ELR (cell line): ENCODE measurements at regions not wholly inside any gene's neighbourhood (a gene's known extent, or its start where the extent isn't known, plus 50 kb on each side); places are given as distances from the start of the nearest gene placed in this dataset.
"Not testable (repeated sequence)": the region's sequence is repeated elsewhere in the genome, so short reads cannot be mapped to it uniquely, and the experiment has no call there.

ENCODE experiments used
- DNase-seq: peaks from one replicate; pipeline ENCODE4 v3.0.0-alpha.2; 2015; ENCODE audit warnings: low read depth

- peak; percentile 51 for DNase-seq
Observed at GRCh38 chr9:29150606-29151005, 1577.3 kb upstream of the C9orf72 start.

- DNase-seq: no peak
Observed at GRCh38 chr9:29160763-29161353, 1587.6 kb upstream of the C9orf72 start.

GRCh38 chr9:29174136-29174535 is 1600.9 kb upstream of the C9orf72 start:
- DNase-seq: no peak

- no peak for DNase-seq
Observed at GRCh38 chr9:29176231-29176630, 1603.0 kb upstream of the C9orf72 start.

- no peak for DNase-seq
Observed at GRCh38 chr9:29176786-29177185, 1603.5 kb upstream of the C9orf72 start.

GRCh38 chr9:29183971-29184370 is 1610.7 kb upstream of the C9orf72 start:
- no peak for DNase-seq

- DNase-seq: not testable (repeated sequence)
Observed at GRCh38 chr9:29188771-29189170, 1615.5 kb upstream of the C9orf72 start.

GRCh38 chr9:29189221-29189620 is 1615.9 kb upstream of the C9orf72 start:
- not testable (repeated sequence) for DNase-seq

- no peak for DNase-seq
Observed at GRCh38 chr9:29198861-29199260, 1625.6 kb upstream of the C9orf72 start.

- no peak for DNase-seq
Observed at GRCh38 chr9:29199975-29200374, 1626.7 kb upstream of the C9orf72 start.

- no peak for DNase-seq
Observed at GRCh38 chr9:29200650-29201049, 1627.4 kb upstream of the C9orf72 start.

GRCh38 chr9:29203244-29203930 is 1630.1 kb upstream of the C9orf72 start:
- no peak for DNase-seq

- no peak for DNase-seq
Observed at GRCh38 chr9:29208670-29209069, 1635.4 kb upstream of the C9orf72 start.

GRCh38 chr9:29209748-29210291 is 1636.5 kb upstream of the C9orf72 start:
- no peak for DNase-seq

GRCh38 chr9:29211003-29211579 is 1637.8 kb upstream of the C9orf72 start:
- DNase-seq: no peak

- peak; percentile 52 for DNase-seq
Observed at GRCh38 chr9:29211580-29212396, 1638.5 kb upstream of the C9orf72 start.

- peak; percentile 24 for DNase-seq
Observed at GRCh38 chr9:29212397-29213387, 1639.4 kb upstream of the C9orf72 start.

- peak; percentile 16 for DNase-seq
Observed at GRCh38 chr9:29213417-29214153, 1640.3 kb upstream of the C9orf72 start, which contains the start of gene LINGO2. Gene LINGO2 (minus strand): TSS chr9:29213601.

- peak; percentile 49 for DNase-seq
Observed at GRCh38 chr9:29214154-29214689, 1640.9 kb upstream of the C9orf72 start.

GRCh38 chr9:29214690-29215253 is 1641.5 kb upstream of the C9orf72 start:
- DNase-seq: peak; percentile 4
